Left hindlimb (tissue), 1 donor: ENCODE measurements at regions not wholly inside any gene's neighbourhood (a gene's known extent, or its start where the extent isn't known, plus 50 kb on each side); places are given as distances from the start of the nearest gene placed in this dataset.

Experiments
- DNase-seq: peaks from one replicate; pipeline ENCODE4 v3.0.0-alpha.2; 2018

DNA sequence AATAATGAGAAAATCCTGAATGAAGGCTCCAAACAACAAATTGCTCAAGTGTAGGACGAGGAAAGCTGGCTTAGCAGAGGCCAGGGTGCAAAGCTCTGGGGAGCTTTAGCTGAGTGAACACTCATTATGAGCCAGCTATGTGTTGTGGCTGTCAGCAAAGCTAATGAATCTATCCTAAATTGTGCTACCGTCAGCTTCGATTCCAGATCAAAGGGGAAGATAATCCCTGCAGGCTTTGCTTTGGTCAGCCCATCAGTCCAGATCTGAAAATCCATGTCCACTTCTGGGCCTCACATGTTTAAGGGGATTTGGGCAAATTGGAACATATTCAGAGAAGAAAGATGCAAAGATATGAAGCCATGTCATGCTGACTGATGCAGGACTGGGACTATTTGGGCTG is 180.9 kb upstream of the ZBED5 start:
- no peak for DNase-seq

DNA sequence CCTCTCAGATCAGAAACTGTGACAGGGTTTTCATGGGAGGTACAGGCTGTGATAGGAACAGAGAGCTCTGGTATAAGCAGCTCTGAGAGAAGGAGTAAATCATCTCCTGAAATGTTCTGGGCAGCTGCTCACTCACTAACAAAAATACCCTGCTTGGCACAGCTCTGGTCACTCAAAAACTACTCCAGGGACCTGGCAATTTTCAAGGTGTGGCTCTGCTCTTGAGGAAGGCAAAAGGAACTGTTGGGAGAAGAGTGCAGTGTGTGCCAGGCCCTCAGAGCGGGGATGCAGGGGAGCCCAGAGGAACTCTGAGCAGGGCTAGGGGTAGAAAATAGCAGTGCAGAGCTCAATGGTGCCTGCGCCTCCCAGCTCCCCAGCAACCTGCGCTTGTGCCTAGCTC is 180.5 kb upstream of the ZBED5 start:
- DNase-seq, result no peak

- DNase-seq, result no peak
These were observed 179.2 kb upstream of the ZBED5 start for GRCh38 chr11:11036848-11037732.

- no peak for DNase-seq
These were observed 178.5 kb upstream of the ZBED5 start for GRCh38 chr11:11036185-11036847.

DNA sequence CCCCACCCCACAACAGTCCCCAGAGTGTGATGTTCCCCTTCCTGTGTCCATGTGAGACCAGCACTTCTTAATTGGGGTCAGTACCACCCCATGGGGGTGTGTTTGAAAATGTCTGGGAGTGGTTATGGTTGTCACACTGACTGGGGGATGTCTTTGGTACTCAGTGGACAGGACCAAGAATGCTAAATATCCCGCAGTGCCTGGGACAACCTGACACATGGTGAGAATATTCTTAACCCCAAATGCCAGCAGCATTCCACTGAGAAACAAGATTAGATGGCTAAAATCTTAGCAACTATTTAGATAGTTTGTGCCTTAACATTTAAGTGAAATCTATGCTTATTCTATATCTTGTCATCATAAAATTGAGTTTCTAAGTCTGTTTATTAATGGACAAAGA is 177.5 kb upstream of the ZBED5 start:
- no peak for DNase-seq

DNA sequence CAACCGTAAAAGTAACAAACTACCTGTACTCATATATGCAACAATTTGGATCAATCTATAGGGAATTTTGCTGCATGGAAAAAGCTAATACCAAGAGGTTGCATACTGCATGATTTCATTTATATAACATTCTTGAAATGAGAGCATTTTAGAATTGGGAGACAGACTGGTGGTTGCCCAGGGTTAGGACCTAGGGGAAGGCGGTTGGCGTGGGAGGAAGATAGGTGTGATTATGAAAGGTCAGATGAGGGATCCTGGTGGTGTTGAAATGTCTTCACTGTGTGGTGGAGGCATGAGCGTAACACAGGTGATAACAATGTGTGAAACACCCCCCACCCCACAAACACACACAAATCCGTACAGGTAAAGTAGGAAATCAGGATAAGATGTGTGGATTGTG is 176.6 kb upstream of the ZBED5 start:
- no peak for DNase-seq

DNA sequence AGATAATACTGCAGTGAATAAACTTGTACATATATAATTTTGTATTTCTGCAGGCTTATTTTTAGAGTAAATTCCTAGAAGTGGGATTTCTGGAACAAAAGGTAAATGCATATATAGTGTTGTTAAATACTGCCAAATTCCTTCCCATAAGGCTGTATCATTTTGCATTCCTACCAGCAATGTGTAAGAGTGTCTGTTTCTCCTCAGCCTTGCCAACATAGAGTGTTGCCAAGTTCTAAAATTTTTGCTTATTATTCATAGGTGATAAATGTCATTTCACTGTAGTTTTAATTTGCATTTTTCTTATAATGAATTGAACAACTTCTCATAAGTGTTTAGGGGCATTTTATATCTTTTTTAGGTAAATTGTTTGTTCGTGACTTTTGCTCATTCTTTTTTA is 174.2 kb upstream of the ZBED5 start:
- DNase-seq, result no peak

DNA sequence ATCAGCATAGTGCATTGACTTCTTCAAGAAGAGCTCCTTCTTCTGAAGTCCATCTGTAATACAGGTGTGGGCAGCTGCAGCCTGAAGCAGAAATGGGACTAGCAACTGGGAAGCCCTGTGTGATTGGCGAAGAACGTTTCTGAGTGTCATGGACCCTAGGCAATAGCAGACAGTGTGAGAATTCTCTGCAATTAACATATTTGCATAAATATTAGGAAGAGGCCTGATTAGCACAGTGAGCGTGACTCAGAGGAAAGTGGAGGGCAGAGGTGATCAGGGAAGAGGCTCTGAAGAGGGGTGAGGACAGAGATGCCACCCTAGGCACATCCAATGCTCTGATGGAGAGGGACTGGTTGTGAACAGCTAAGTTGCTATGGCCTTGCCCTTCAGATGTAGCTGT is 171.2 kb upstream of the ZBED5 start:
- no peak for DNase-seq

DNA sequence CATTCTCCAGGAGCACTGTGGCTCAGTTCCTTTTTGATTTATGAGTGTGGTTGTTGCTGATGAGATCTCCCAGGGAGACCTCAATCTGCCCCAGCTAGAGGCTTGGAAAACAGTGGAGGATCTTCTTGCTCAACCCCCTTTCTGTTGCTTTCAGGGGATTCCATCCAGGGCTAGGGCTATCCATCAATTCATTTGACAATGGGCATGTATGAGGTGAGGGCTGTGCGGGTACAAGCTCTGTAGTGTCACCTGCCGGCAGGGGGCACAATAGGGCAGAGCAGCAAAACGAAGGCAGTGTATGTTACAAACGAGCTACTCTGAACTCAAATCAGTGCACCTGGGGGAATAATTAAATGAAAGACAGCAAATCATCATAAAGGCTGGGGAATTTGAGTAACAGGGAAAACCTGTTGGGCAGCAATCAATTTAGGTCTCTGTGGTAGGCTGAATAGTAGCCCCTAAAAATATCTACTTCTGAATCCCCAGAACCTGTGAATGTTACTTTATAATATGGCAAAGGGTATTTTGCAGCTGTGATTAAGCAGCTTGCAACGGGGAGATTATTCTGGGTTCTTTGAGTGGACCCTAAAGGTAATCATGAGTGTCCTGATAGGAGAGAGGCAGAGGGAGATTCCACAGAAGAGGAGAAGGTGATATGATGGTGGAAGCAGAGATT is 170.3 kb upstream of the ZBED5 start:
- DNase-seq, result no peak

GRCh38 chr11:11027288-11027687 is 169.4 kb upstream of the ZBED5 start:
- DNase-seq, result no peak

DNA sequence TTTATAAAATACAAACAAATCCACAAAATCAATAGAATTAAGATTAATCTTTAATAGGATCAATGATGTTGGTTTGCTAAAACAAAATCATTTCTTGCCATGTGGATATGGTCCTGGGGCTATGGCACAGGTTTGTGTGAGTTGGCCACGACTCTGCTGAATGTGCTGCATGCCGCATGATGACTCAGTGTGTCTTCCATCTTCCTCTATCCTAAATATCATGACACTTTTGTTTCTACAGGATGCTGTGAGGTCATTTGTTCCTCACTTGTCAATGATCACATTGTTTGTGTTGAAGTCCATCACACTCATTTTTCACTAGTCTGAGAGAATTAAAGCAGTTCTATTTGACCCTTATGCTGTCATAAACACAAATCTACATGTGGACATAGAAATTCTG is 167.2 kb upstream of the ZBED5 start:
- no peak for DNase-seq

DNA sequence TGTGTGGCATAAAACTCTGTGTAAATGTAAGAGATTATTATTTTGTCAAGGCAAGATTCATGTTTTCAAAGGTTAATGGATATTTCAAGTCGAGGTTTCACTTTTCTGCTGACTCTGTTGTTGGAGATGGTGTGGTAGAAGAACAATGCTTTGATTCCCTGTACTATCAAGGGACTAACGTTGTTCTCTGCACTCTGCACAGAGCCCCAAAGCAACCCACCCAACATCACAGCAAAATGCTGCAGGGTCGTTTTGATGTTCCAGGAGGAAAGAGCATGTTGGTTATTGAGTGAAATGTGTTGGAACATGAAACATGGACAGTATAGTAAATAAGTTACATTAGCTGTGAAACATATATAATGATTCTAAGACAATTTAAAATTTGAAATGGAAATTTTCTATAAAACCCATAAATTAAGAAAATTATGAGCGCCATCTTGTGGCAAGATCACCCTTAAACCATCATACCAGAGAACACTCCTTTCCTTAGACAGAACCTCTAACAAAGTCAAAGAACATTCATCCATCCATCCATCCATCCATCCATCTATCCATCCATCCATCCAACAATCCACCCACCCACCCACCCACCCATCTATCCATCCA is 164.4 kb upstream of the ZBED5 start:
- DNase-seq, result no peak

- no peak for DNase-seq
These were observed 163.7 kb upstream of the ZBED5 start for GRCh38 chr11:11021563-11021962.

GRCh38 chr11:11020747-11021149 is 162.9 kb upstream of the ZBED5 start:
- DNase-seq, result no peak

DNA sequence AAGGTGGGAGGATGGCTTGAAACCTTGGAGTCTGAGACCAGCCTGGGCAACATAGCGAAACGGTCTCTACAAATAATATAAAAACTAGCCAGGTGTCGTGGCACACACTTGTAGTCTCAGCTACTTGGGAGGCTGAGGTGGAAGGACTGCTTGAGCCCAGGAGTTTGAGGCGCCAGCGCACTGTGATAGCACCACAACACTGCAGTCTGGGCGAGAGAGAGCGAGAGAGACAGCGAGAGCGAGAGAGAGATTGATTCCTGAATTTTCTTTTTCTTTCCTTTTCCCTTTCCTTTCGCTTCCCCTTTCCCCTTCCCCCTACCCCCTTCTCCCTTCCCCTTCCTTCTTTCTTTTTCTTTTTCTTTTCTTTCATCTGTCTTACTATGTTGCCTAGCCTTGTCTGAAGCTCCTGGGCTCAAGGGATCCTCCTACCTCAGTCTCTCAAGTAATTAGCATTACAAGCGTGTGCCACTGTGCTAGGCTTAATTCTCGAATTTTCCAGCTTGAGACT is 162.4 kb upstream of the ZBED5 start:
- no peak for DNase-seq

DNA sequence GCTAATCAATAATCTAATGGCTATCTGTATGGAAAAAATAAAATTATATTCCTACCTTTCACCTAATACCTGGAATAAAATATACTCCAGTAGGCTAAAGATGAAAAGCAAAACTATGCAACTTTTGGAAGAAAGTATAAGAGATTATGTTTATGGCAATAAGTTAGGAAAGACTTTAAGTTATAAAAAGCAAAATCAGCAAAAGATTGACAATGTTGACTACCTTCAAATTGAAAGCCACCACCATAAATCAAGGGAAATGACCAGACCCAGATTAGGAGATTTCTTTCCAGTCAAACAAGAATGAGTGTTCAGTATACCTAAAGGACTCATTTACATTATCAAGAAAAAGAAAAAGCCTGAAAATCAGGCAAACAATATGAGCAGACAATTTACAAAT is 159.1 kb upstream of the ZBED5 start:
- no peak for DNase-seq

DNA sequence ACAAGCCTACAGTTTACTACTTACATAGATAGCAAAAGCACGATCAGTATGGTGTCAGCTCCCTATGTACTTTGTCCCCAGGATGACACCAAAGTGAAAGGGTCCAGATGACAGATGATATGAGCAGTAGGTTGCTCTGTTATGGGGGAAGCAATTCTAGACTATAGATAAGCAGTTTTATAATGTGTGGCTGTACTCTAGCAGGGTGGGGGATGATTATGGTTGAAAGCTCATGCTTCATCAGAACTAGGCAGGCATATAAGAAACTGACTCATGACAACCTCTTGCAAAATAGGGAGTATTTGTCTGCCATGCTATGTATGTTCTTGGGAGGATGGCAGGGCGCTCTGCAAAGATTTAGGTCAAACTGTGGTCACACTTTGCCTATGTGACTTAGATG is 158.2 kb upstream of the ZBED5 start:
- no peak for DNase-seq

DNA sequence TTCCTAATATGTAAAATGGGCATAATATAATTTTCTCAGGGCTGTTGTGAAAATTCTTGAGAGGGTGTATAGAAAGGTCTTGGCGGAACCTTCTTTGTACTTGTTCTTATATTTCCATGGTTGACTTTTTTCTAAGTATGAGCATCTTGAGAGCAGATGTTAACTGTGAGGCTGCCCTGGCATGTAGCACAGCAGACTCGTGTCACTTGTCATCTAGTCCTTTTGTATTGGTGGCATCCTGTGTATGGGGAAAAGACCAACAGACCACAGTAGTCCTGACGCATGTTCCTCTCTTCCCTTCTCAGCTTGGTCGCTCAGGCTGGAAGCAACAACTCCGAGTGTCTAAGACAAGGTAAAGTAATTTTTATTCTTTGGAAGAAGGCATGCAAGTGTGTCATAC is 153.8 kb upstream of the ZBED5 start:
- no peak for DNase-seq

- DNase-seq, result peak; percentile 40
These were observed 152.8 kb upstream of the ZBED5 start for GRCh38 chr11:11010624-11011127.

DNA sequence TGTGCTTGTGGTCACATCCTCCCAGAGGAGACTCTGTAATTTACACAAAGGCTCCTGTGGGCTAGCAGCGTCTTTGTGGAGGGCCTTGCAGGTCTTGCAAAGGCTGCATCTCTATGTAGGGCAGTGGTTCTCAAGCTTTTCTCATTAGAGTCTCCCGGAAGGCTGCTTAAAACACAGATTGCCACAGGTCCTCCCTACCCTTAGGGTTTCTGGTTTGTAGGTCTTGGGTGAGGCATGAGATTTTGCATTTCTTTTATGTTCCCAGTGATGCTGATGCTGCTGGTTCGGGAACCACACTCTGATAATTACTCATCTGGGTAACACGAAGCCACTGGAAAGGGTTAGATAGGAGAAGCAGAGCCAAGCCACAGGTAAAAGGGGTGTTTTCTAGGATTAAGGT is 151.3 kb upstream of the ZBED5 start:
- DNase-seq, result no peak

DNA sequence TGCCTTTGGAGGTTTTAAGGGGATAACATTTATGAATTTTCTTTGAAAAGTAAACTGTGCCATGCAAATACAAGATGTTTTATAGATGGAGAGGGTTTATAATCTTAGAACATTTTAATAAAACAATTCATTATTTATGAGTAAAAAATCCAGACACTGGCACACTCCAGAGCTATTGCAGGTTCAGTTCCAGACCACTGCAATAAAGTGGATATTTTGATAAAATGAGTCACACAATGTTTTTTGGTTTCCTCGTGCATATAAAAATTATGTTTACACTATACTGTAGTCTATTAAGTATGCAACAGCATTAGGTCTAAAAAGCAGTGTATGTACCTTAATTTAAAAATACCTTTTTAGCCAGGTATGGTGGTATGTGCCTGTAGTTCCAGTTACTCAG is 146.2 kb upstream of the ZBED5 start:
- no peak for DNase-seq

- no peak for DNase-seq
These were observed 145.4 kb upstream of the ZBED5 start for GRCh38 chr11:11003226-11003625.
